D721Med (cell line): ENCODE measurements at regions not wholly inside any gene's neighbourhood (a gene's known extent, or its start where the extent isn't known, plus 50 kb on each side); places are given as distances from the start of the nearest gene placed in this dataset.
"Not testable (repeated sequence)": the region's sequence is repeated elsewhere in the genome, so short reads cannot be mapped to it uniquely, and the experiment has no call there.

ENCODE experiments used
- DNase-seq: peaks from one replicate; pipeline ENCODE4 v3.0.0; 2011; ENCODE audit warnings: low spot score; ENCODE audit not compliant: insufficient read length
- FAIRE-seq: peaks from 2 replicates; lab custom pipeline; 2011; peaks lifted over from hg19 to GRCh38; lab: Jason Lieb, UNC
- CTCF ChIP-seq: IDR thresholded peaks from 2 replicates; pipeline ENCODE4 v1.5.1; 2012; ENCODE audit warnings: mild to moderate bottlenecking, control low read depth; ENCODE audit not compliant: insufficient read depth; ENCODE audit errors: missing control alignments

GRCh38 chr6:165768961-165769360 is 105.9 kb upstream of the PDE10A start:
- no peak for TF ChIP-seq CTCF
- FAIRE-seq (no peak), DNase-seq (no peak)

- DNase-seq (no peak), FAIRE-seq (no peak)
- TF ChIP-seq CTCF: no peak
Measured at GRCh38 chr6:165767228-165767627, 104.2 kb upstream of the PDE10A start.

GRCh38 chr6:165766457-165766856 is 103.4 kb upstream of the PDE10A start:
- TF ChIP-seq CTCF: no peak
- FAIRE-seq: no peak
- no peak for DNase-seq

- TF ChIP-seq CTCF: no peak
- DNase-seq: no peak
- no peak for FAIRE-seq
Measured at GRCh38 chr6:165766026-165766425, 103.0 kb upstream of the PDE10A start.

GRCh38 chr6:165765256-165765655 is 102.2 kb upstream of the PDE10A start:
- FAIRE-seq, DNase-seq: not testable (repeated sequence)

- no peak for TF ChIP-seq CTCF
- DNase-seq (no peak), FAIRE-seq (no peak)
Measured at GRCh38 chr6:165762876-165763275, 99.8 kb upstream of the PDE10A start.

GRCh38 chr6:165762125-165762524 is 99.1 kb upstream of the PDE10A start:
- TF ChIP-seq CTCF: no peak
- FAIRE-seq (no peak), DNase-seq (no peak)

- FAIRE-seq (no peak), DNase-seq (no peak)
- no peak for TF ChIP-seq CTCF
Measured at GRCh38 chr6:165760803-165761185, 97.8 kb upstream of the PDE10A start.
